Suprapubic skin (tissue), 4 donors: ENCODE measurements at regions not wholly inside any gene's neighbourhood (a gene's known extent, or its start where the extent isn't known, plus 50 kb on each side); places are given as distances from the start of the nearest gene placed in this dataset.

Source experiments
- DNase-seq, 2 donors: peaks; one replicate each; pipeline ENCODE4 v3.0.0-alpha.2; 2019; ENCODE audit warnings: low spot score in 2 of 2
- H3K27ac ChIP-seq: fragments of 200-600 bp; sonication (generic); one replicate; pipeline ENCODE4 v1.5.1; 2019
- H3K27me3 ChIP-seq: fragments of 200-600 bp; sonication (generic); one replicate; pipeline ENCODE4 v1.5.1; 2019
- H3K36me3 ChIP-seq: fragments of 200-600 bp; sonication (generic); one replicate; pipeline ENCODE4 v1.5.1; 2019
- H3K4me1 ChIP-seq: fragments of 200-600 bp; sonication (generic); one replicate; pipeline ENCODE4 v1.5.1; 2019
- H3K4me3 ChIP-seq: fragments of 200-600 bp; sonication (generic); one replicate; pipeline ENCODE4 v1.5.1; 2019; ENCODE audit warnings: mild to moderate bottlenecking
- H3K9me3 ChIP-seq: fragments of 200-600 bp; sonication (generic); one replicate; pipeline ENCODE4 v1.5.1; 2019
- EP300 ChIP-seq: sonication (generic); formaldehyde crosslinking; IDR thresholded peaks from one replicate; pipeline ENCODE4 v1.6.1; 2017; ENCODE audit warnings: antibody characterized with exemption
- POLR2A ChIP-seq, 2 donors: fragments of 450-650 bp; IDR thresholded peaks; one replicate each; pipeline ENCODE4 v1.6.1; 2017; ENCODE audit warnings: antibody characterized with exemption in 2 of 2, mild to moderate bottlenecking in 2 of 2, moderate library complexity in 2 of 2
- POLR2AphosphoS5 ChIP-seq, 3 donors: sonication (generic); formaldehyde crosslinking; IDR thresholded peaks; one replicate each; pipeline ENCODE4 v1.6.1; 2017; ENCODE audit warnings: antibody characterized with exemption in 3 of 3
- WGBS: methylation state at CpG from one replicate; pipeline ENCODE4 v1.1.5; 2018; 5-methylcytosine and 5-hydroxymethylcytosine counted together
- TF ChIP-seq, protein P1 (sequence below), 2 donors: fragments of 200-600 bp in 1 of 2; fragments of 450-650 bp in 1 of 2; sonication (generic) in 1 of 2; IDR thresholded peaks; one replicate each; pipeline ENCODE4 v1.5.1; 2016 to 2019; ENCODE audit warnings: antibody characterized with exemption in 2 of 2, mild to moderate bottlenecking in 1 of 2, moderate library complexity in 1 of 2

DNA sequence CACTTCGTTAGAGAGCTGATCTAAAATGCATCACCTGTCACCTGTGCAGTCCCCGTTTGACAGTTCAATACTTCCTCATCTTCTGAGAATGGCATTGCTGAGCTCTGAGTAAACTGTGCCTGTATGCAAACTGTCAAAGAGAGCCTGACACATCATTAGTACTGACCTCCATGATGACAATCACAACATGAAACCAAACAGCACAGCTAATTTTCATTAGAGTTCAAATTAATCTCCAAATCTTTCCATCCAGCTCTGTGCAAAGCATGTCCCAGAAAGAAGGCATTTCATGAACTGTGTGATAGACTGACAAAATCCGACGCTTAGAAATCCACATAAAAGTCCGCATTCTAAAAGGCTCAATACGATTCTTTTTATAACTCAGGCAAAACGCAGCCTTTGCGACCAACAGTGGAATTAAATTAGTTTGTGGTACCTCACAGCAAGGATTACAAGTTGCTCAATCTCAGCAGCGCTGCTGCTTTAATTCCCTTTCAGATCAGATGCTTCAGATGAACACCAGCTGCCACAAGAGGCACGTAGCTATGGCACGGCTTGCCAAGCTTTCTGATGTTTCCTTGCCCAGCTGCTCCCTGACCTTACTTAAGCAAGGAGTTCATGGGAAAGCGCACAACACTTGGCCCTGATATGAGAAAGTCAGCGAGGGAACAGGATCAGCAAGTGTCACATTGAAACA, 765.5 kb upstream of the PRMT6 start:
- Histone ChIP-seq H3K27ac (no peak overlapping the region), H3K4me3 (no peak overlapping the region), H3K27me3 (no peaks in the 10 kb centered on the region), H3K4me1 (no peaks in the 10 kb centered on the region), H3K9me3 (no peaks in the 10 kb centered on the region), H3K36me3 (no peaks in the 10 kb centered on the region)
- DNase-seq, result no peak
- no peak for TF ChIP-seq POLR2AphosphoS5 (IDR thresholded peaks at IDR 0.05)
- TF ChIP-seq, protein P1, sequence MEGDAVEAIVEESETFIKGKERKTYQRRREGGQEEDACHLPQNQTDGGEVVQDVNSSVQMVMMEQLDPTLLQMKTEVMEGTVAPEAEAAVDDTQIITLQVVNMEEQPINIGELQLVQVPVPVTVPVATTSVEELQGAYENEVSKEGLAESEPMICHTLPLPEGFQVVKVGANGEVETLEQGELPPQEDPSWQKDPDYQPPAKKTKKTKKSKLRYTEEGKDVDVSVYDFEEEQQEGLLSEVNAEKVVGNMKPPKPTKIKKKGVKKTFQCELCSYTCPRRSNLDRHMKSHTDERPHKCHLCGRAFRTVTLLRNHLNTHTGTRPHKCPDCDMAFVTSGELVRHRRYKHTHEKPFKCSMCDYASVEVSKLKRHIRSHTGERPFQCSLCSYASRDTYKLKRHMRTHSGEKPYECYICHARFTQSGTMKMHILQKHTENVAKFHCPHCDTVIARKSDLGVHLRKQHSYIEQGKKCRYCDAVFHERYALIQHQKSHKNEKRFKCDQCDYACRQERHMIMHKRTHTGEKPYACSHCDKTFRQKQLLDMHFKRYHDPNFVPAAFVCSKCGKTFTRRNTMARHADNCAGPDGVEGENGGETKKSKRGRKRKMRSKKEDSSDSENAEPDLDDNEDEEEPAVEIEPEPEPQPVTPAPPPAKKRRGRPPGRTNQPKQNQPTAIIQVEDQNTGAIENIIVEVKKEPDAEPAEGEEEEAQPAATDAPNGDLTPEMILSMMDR (IDR thresholded peaks at IDR 0.05), result no peak
- no peak for TF ChIP-seq POLR2A (IDR thresholded peaks at IDR 0.05)
- TF ChIP-seq EP300, result no peak
- 71% methylated on average over 13 of the region's 13 CpGs for WGBS

DNA sequence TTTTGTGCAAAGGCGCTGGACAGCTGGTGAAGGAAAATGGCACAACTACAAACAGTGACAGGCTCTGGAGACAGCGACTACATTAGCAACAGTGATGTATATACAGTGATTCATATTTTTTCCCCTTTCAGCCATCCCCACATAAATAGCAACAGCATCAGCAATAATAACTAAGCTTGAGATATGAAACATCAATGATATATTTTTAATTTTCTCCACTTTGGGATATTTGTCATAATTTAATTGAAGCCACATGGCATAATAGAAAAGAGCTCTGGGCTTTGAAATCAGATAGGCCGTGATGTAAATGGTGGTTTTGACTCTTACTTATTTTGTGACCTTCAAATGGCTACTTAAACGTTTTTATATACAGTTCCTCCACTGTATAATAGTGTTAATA, 764.3 kb upstream of the PRMT6 start:
- Histone ChIP-seq H3K36me3 (no peaks in the 10 kb centered on the region), H3K27ac (no peak overlapping the region), H3K27me3 (no peaks in the 10 kb centered on the region), H3K4me3 (no peak overlapping the region), H3K9me3 (no peaks in the 10 kb centered on the region), H3K4me1 (no peaks in the 10 kb centered on the region)
- TF ChIP-seq POLR2A (IDR thresholded peaks at IDR 0.05) (no peak), POLR2AphosphoS5 (IDR thresholded peaks at IDR 0.05) (no peak), EP300 (no peak)
- TF ChIP-seq, protein P1 (IDR thresholded peaks at IDR 0.05), result no peak
- DNase-seq, result no peak
- 77% methylated on average over 4 of the region's 4 CpGs for WGBS

GRCh38 chr1:106296431-106296830, 760.0 kb upstream of the PRMT6 start:
- no peak for DNase-seq
- TF ChIP-seq POLR2AphosphoS5 (IDR thresholded peaks at IDR 0.05) (no peak), EP300 (no peak)
- TF ChIP-seq, protein P1 (IDR thresholded peaks at IDR 0.05), result no peak
- no peak overlapping the region for H3K27ac ChIP-seq
- H3K4me1 ChIP-seq, result no peaks in the 10 kb centered on the region
- H3K27me3 ChIP-seq, result no peaks in the 10 kb centered on the region
- H3K36me3 ChIP-seq, result no peaks in the 10 kb centered on the region
- no peak overlapping the region for H3K4me3 ChIP-seq
- 86% methylated on average over 1 of the region's 1 CpG for WGBS
- H3K9me3 ChIP-seq, result no peaks in the 10 kb centered on the region

GRCh38 chr1:106304106-106304505, 752.4 kb upstream of the PRMT6 start:
- TF ChIP-seq POLR2A (IDR thresholded peaks at IDR 0.05), result no peak
- Histone ChIP-seq H3K9me3 (peaks cover 21% of the 10 kb centered on the region), H3K36me3 (no peaks in the 10 kb centered on the region), H3K27ac (no peak overlapping the region), H3K27me3 (no peaks in the 10 kb centered on the region), H3K4me1 (no peaks in the 10 kb centered on the region), H3K4me3 (no peak overlapping the region)
- DNase-seq, result no peak
- WGBS, result 45% methylated on average over 3 of the region's 3 CpGs

DNA sequence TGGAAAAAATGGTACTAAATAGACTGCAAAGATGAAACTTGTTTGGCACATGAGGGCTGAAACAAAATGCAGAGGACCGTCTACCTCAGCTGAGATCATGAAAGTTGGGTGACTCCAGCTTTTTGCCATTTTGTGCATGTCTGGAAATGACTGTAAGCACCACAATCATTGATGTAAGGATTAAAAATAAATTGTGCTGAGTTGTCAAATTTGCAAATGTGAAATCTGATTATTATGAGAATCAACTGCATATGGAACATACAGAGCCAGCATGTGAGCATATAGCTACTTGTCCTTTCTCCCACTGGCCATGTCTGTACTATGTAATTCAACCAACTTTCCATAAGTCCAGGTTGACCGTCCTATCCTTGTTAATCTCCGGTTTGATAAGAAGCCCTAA, 736.9 kb upstream of the PRMT6 start:
- H3K4me3 ChIP-seq, result no peak overlapping the region
- no peaks in the 10 kb centered on the region for H3K36me3 ChIP-seq
- TF ChIP-seq POLR2AphosphoS5 (IDR thresholded peaks at IDR 0.05) (no peak), POLR2A (IDR thresholded peaks at IDR 0.05) (no peak)
- TF ChIP-seq, protein P1 (IDR thresholded peaks at IDR 0.05), result no peak
- no peaks in the 10 kb centered on the region for H3K9me3 ChIP-seq
- no peaks in the 10 kb centered on the region for H3K4me1 ChIP-seq
- 87% methylated on average over 3 of the region's 3 CpGs for WGBS
- no peaks in the 10 kb centered on the region for H3K27me3 ChIP-seq
- no peak overlapping the region for H3K27ac ChIP-seq
- no peak for DNase-seq

GRCh38 chr1:106325600-106325999, 730.9 kb upstream of the PRMT6 start:
- no peak for DNase-seq
- Histone ChIP-seq H3K4me3 (no peak overlapping the region), H3K27ac (no peak overlapping the region), H3K9me3 (no peaks in the 10 kb centered on the region), H3K27me3 (no peaks in the 10 kb centered on the region), H3K4me1 (no peaks in the 10 kb centered on the region), H3K36me3 (no peaks in the 10 kb centered on the region)
- TF ChIP-seq POLR2AphosphoS5 (IDR thresholded peaks at IDR 0.05) (no peak), EP300 (no peak), POLR2A (IDR thresholded peaks at IDR 0.05) (no peak)
- TF ChIP-seq, protein P1 (IDR thresholded peaks at IDR 0.05), result no peak
- WGBS, result 58% methylated on average over 5 of the region's 5 CpGs
